ENCODE measurements at regions not wholly inside any gene's neighbourhood (a gene's known extent, or its start where the extent isn't known, plus 50 kb on each side); places are given as distances from the start of the nearest gene placed in this dataset.
"Not testable (repeated sequence)": the region's sequence is repeated elsewhere in the genome, so short reads cannot be mapped to it uniquely, and the experiment has no call there.

GRCh38 chr18:22814329-22814703 lies 118.8 kb upstream of the RBBP8 start:
- no peak overlapping the region for H3K4me3 ChIP-seq (ENCODE audit: low read length)

GRCh38 chr18:22816266-22817176 lies 116.6 kb upstream of the RBBP8 start:
- H3K27ac ChIP-seq (ENCODE audit: low read length), result no peak overlapping the region
- H3K4me1 ChIP-seq (ENCODE audit: control insufficient read depth, low read depth, low read length), result peaks cover under 1% of the 10 kb centered on the region
- H3K36me3 ChIP-seq (ENCODE audit: control insufficient read depth, low read depth, low read length), result no peaks in the 10 kb centered on the region
- no peak overlapping the region for H3K9ac ChIP-seq (ENCODE audit: low read length)
- no peak overlapping the region for H3K4me3 ChIP-seq (ENCODE audit: low read length)
- H3K9me3 ChIP-seq (ENCODE audit: control insufficient read depth, low read depth, low read length), result no peaks in the 10 kb centered on the region
- H3K27me3 ChIP-seq (ENCODE audit: control insufficient read depth, insufficient read depth, low read length), result no peaks in the 10 kb centered on the region

More at GRCh38 chr18:22814329-22814703, 118.8 kb upstream of the RBBP8 start:
- no peaks in the 10 kb centered on the region for H3K36me3 ChIP-seq (ENCODE audit: control insufficient read depth, low read depth, low read length)
- H3K9me3 ChIP-seq (ENCODE audit: control insufficient read depth, low read depth, low read length), result no peaks in the 10 kb centered on the region
- no peak overlapping the region for H3K9ac ChIP-seq (ENCODE audit: low read length)
- no peak overlapping the region for H3K27ac ChIP-seq (ENCODE audit: low read length)
- H3K27me3 ChIP-seq (ENCODE audit: control insufficient read depth, insufficient read depth, low read length), result no peaks in the 10 kb centered on the region
- H3K4me1 ChIP-seq (ENCODE audit: control insufficient read depth, low read depth, low read length), result no peaks in the 10 kb centered on the region

- no peak overlapping the region for H3K4me3 ChIP-seq (ENCODE audit: low read length)
- peaks cover 11% of the 10 kb centered on the region for H3K4me1 ChIP-seq (ENCODE audit: control insufficient read depth, low read depth, low read length)
- H3K9ac ChIP-seq (ENCODE audit: low read length), result no peak overlapping the region
- no peaks in the 10 kb centered on the region for H3K36me3 ChIP-seq (ENCODE audit: control insufficient read depth, low read depth, low read length)
- no peak overlapping the region for H3K27ac ChIP-seq (ENCODE audit: low read length)
- H3K27me3 ChIP-seq (ENCODE audit: control insufficient read depth, insufficient read depth, low read length), result no peaks in the 10 kb centered on the region
- H3K9me3 ChIP-seq (ENCODE audit: control insufficient read depth, low read depth, low read length), result no peaks in the 10 kb centered on the region
Observed at GRCh38 chr18:22817844-22818243, 115.3 kb upstream of the RBBP8 start.

- Histone ChIP-seq H3K27ac (ENCODE audit: low read length) (peak overlapping the region; percentile 84), H3K4me1 (ENCODE audit: control insufficient read depth, low read depth, low read length) (peaks cover 17% of the 10 kb centered on the region), H3K4me3 (ENCODE audit: low read length) (peak overlapping the region; percentile 29)
Observed at GRCh38 chr18:22822024-22822423, 111.1 kb upstream of the RBBP8 start.

GRCh38 chr18:22822841-22823508 lies 110.2 kb upstream of the RBBP8 start:
- Histone ChIP-seq H3K36me3 (ENCODE audit: control insufficient read depth, low read depth, low read length) (no peaks in the 10 kb centered on the region), H3K4me3 (ENCODE audit: low read length) (no peak overlapping the region), H3K4me1 (ENCODE audit: control insufficient read depth, low read depth, low read length) (peaks cover 17% of the 10 kb centered on the region), H3K27ac (ENCODE audit: low read length) (no peak overlapping the region), H3K9me3 (ENCODE audit: control insufficient read depth, low read depth, low read length) (no peaks in the 10 kb centered on the region), H3K27me3 (ENCODE audit: control insufficient read depth, insufficient read depth, low read length) (no peaks in the 10 kb centered on the region), H3K9ac (ENCODE audit: low read length) (peak overlapping the region; percentile 19)

More at GRCh38 chr18:22822024-22822423, 111.1 kb upstream of the RBBP8 start:
- H3K36me3 ChIP-seq (ENCODE audit: control insufficient read depth, low read depth, low read length), result no peaks in the 10 kb centered on the region
- H3K9ac ChIP-seq (ENCODE audit: low read length), result peak overlapping the region; percentile 19
- no peaks in the 10 kb centered on the region for H3K27me3 ChIP-seq (ENCODE audit: control insufficient read depth, insufficient read depth, low read length)
- no peaks in the 10 kb centered on the region for H3K9me3 ChIP-seq (ENCODE audit: control insufficient read depth, low read depth, low read length)

- H3K27me3 ChIP-seq (ENCODE audit: control insufficient read depth, insufficient read depth, low read length), result no peaks in the 10 kb centered on the region
- H3K36me3 ChIP-seq (ENCODE audit: control insufficient read depth, low read depth, low read length), result no peaks in the 10 kb centered on the region
- peaks cover 15% of the 10 kb centered on the region for H3K4me1 ChIP-seq (ENCODE audit: control insufficient read depth, low read depth, low read length)
- no peak overlapping the region for H3K9ac ChIP-seq (ENCODE audit: low read length)
- H3K4me3 ChIP-seq (ENCODE audit: low read length), result no peak overlapping the region
- no peak overlapping the region for H3K27ac ChIP-seq (ENCODE audit: low read length)
- H3K9me3 ChIP-seq (ENCODE audit: control insufficient read depth, low read depth, low read length), result no peaks in the 10 kb centered on the region
Observed at GRCh38 chr18:22826726-22827125, 106.4 kb upstream of the RBBP8 start.

GRCh38 chr18:22827216-22827615 lies 105.9 kb upstream of the RBBP8 start:
- Histone ChIP-seq H3K4me1 (ENCODE audit: control insufficient read depth, low read depth, low read length) (peaks cover 13% of the 10 kb centered on the region), H3K9me3 (ENCODE audit: control insufficient read depth, low read depth, low read length) (no peaks in the 10 kb centered on the region), H3K27me3 (ENCODE audit: control insufficient read depth, insufficient read depth, low read length) (no peaks in the 10 kb centered on the region), H3K36me3 (ENCODE audit: control insufficient read depth, low read depth, low read length) (no peaks in the 10 kb centered on the region), H3K9ac (ENCODE audit: low read length) (no peak overlapping the region), H3K4me3 (ENCODE audit: low read length) (no peak overlapping the region), H3K27ac (ENCODE audit: low read length) (no peak overlapping the region)

GRCh38 chr18:22827741-22828140 lies 105.4 kb upstream of the RBBP8 start:
- H3K27ac ChIP-seq (ENCODE audit: low read length), result no peak overlapping the region
- H3K9me3 ChIP-seq (ENCODE audit: control insufficient read depth, low read depth, low read length), result no peaks in the 10 kb centered on the region
- peaks cover 7% of the 10 kb centered on the region for H3K4me1 ChIP-seq (ENCODE audit: control insufficient read depth, low read depth, low read length)
- no peak overlapping the region for H3K4me3 ChIP-seq (ENCODE audit: low read length)
- H3K27me3 ChIP-seq (ENCODE audit: control insufficient read depth, insufficient read depth, low read length), result no peaks in the 10 kb centered on the region
- H3K9ac ChIP-seq (ENCODE audit: low read length), result no peak overlapping the region
- no peaks in the 10 kb centered on the region for H3K36me3 ChIP-seq (ENCODE audit: control insufficient read depth, low read depth, low read length)

- H3K4me3 ChIP-seq (ENCODE audit: low read length), result no peak overlapping the region
Observed at GRCh38 chr18:22828171-22828570, 105.0 kb upstream of the RBBP8 start.

GRCh38 chr18:22828583-22828982 lies 104.5 kb upstream of the RBBP8 start:
- H3K4me3 ChIP-seq (ENCODE audit: low read length); H3K9ac ChIP-seq (ENCODE audit: low read length); H3K27me3 ChIP-seq (ENCODE audit: control insufficient read depth, insufficient read depth, low read length); H3K27ac ChIP-seq (ENCODE audit: low read length); H3K36me3 ChIP-seq (ENCODE audit: control insufficient read depth, low read depth, low read length); H3K9me3 ChIP-seq (ENCODE audit: control insufficient read depth, low read depth, low read length); H3K4me1 ChIP-seq (ENCODE audit: control insufficient read depth, low read depth, low read length): not testable (repeated sequence)

More at GRCh38 chr18:22828171-22828570, 105.0 kb upstream of the RBBP8 start:
- Histone ChIP-seq H3K4me1 (ENCODE audit: control insufficient read depth, low read depth, low read length) (peaks cover 5% of the 10 kb centered on the region), H3K36me3 (ENCODE audit: control insufficient read depth, low read depth, low read length) (no peaks in the 10 kb centered on the region), H3K27me3 (ENCODE audit: control insufficient read depth, insufficient read depth, low read length) (no peaks in the 10 kb centered on the region), H3K9ac (ENCODE audit: low read length) (no peak overlapping the region), H3K27ac (ENCODE audit: low read length) (no peak overlapping the region), H3K9me3 (ENCODE audit: control insufficient read depth, low read depth, low read length) (no peaks in the 10 kb centered on the region)

- no peaks in the 10 kb centered on the region for H3K9me3 ChIP-seq (ENCODE audit: control insufficient read depth, low read depth, low read length)
- H3K27me3 ChIP-seq (ENCODE audit: control insufficient read depth, insufficient read depth, low read length), result no peaks in the 10 kb centered on the region
Observed at GRCh38 chr18:22829781-22830180, 103.3 kb upstream of the RBBP8 start.

More at GRCh38 chr18:22829781-22830180, 103.3 kb upstream of the RBBP8 start:
- no peaks in the 10 kb centered on the region for H3K4me1 ChIP-seq (ENCODE audit: control insufficient read depth, low read depth, low read length)
- H3K9ac ChIP-seq (ENCODE audit: low read length), result no peak overlapping the region
- no peak overlapping the region for H3K4me3 ChIP-seq (ENCODE audit: low read length)
- no peaks in the 10 kb centered on the region for H3K36me3 ChIP-seq (ENCODE audit: control insufficient read depth, low read depth, low read length)
- no peak overlapping the region for H3K27ac ChIP-seq (ENCODE audit: low read length)
